GM23248 (cell line): ENCODE measurements at regions not wholly inside any gene's neighbourhood (a gene's known extent, or its start where the extent isn't known, plus 50 kb on each side); places are given as distances from the start of the nearest gene placed in this dataset.

Source experiments
- EZH2 ChIP-seq: fragments of 200-600 bp; sonication (generic); IDR thresholded peaks from 2 replicates; pipeline ENCODE4 v1.6.1; 2018; ENCODE audit warnings: antibody characterized with exemption, mild to moderate bottlenecking; ENCODE audit not compliant: insufficient read depth, poor library complexity, severe bottlenecking
- EZH2phosphoT487 ChIP-seq: fragments of 200-600 bp; sonication (generic); IDR thresholded peaks from 2 replicates; pipeline ENCODE4 v1.6.1; 2018; ENCODE audit warnings: antibody characterized with exemption, moderate library complexity, mild to moderate bottlenecking, low read depth; ENCODE audit not compliant: insufficient read depth

GRCh38 chr3:5545719-5546118 is 358.2 kb downstream of the EDEM1 start:
- TF ChIP-seq EZH2 (no peak), EZH2phosphoT487 (no peak)
